GM12878 (cell line): ENCODE measurements at regions not wholly inside any gene's neighbourhood (a gene's known extent, or its start where the extent isn't known, plus 50 kb on each side); places are given as distances from the start of the nearest gene placed in this dataset.
A peak's percentile ranks its signal among the peaks of the same experiment; 100 is the strongest.

Source experiments
- ATAC-seq: fragments of 200-7000 bp; cut with Tn5 transposase; 3 replicates; pipeline ENCODE4 v1.9.1; 2020; ENCODE audit warnings: mild to moderate bottlenecking, moderate library complexity
- BruUV-seq: library from RNA; stranded (reverse); fragments of 400-500 nt; replicated peaks from 2 replicates; lab custom pipeline; 2021; lab: Mats Ljungman, UMichigan
- CTCF ChIA-PET: fragments of 300-600 bp; sonication (Branson Sonifier 250); formaldehyde crosslinking; extraction: SDS; loops from one replicate; lab custom pipeline; 2021; ENCODE audit warnings: inconsistent platforms; lab: Yijun Ruan, JAX
- POLR2A ChIA-PET: fragments of 350-600 bp; formaldehyde crosslinking; extraction: SDS; loops from one replicate; lab custom pipeline; 2021; ENCODE audit warnings: inconsistent platforms; lab: Charles Lee
- RAD21 ChIA-PET: fragments of 300-600 bp; sonication (Branson Sonifier 250); formaldehyde crosslinking; loops from one replicate; lab custom pipeline; 2023; ENCODE audit warnings: antibody characterized with exemption; ENCODE audit not compliant: unreplicated experiment; lab: Charles Lee
- SMC1A ChIA-PET: fragments of 300-600 bp; sonication (Branson Sonifier 250); formaldehyde crosslinking; loops from one replicate; lab custom pipeline; 2023; ENCODE audit not compliant: unreplicated experiment, uncharacterized antibody; lab: Charles Lee
- DNase-seq: peaks from one replicate; pipeline ENCODE4 v3.0.0-alpha.2; 2011; ENCODE audit warnings: low read depth, low spot score
- FAIRE-seq: peaks from 3 replicates; lab custom pipeline; 2011; peaks lifted over from hg19 to GRCh38; lab: Jason Lieb, UNC
- H2AFZ ChIP-seq: 2 replicates; pipeline ENCODE4 v1.6.0; 2011; ENCODE audit warnings: low read depth, low read length, control low read depth; ENCODE audit not compliant: control insufficient read depth
- H3K27ac ChIP-seq: 2 replicates; pipeline ENCODE4 v1.5.1; 2011; ENCODE audit warnings: control low read depth; ENCODE audit not compliant: control insufficient read depth, insufficient read depth
- H3K27me3 ChIP-seq, 2 experiments: replicated peaks in 1 of 2; 2 replicates each; pipeline versions ENCODE4 v1.6.0 to v1.6.1; 2011; ENCODE audit warnings: low read length in 1 of 2; ENCODE audit not compliant: control insufficient read depth in 2 of 2, insufficient read depth in 2 of 2
- H3K36me3 ChIP-seq, 2 experiments: 2 replicates each; pipeline ENCODE4 v1.5.1; 2011; ENCODE audit warnings: low read length in 1 of 2; ENCODE audit not compliant: control insufficient read depth in 2 of 2, insufficient read depth in 2 of 2
- H3K4me1 ChIP-seq: 2 replicates; pipeline ENCODE4 v1.6.1; 2011; ENCODE audit warnings: mild to moderate bottlenecking, low read length, moderate library complexity, mixed read lengths; ENCODE audit not compliant: control insufficient read depth, insufficient read depth
- H3K4me2 ChIP-seq: 2 replicates; pipeline ENCODE4 v1.6.0; 2011; ENCODE audit warnings: control low read depth; ENCODE audit not compliant: control insufficient read depth, insufficient read depth
- H3K4me3 ChIP-seq: fragments of 200-600 bp; sonication (generic); 2 replicates; pipeline ENCODE4 v1.5.1; 2016
- H3K79me2 ChIP-seq: 2 replicates; pipeline ENCODE4 v1.6.0; 2011; ENCODE audit warnings: low read length; ENCODE audit not compliant: control insufficient read depth, insufficient read depth
- H3K9ac ChIP-seq: 2 replicates; pipeline ENCODE4 v1.8.0; 2011; ENCODE audit warnings: low read length, control low read depth, mixed read lengths; ENCODE audit not compliant: control insufficient read depth, insufficient read depth
- H3K9me3 ChIP-seq: replicated peaks from 3 replicates; pipeline ENCODE4 v1.5.1; 2011; ENCODE audit warnings: mild to moderate bottlenecking, low read length; ENCODE audit not compliant: control insufficient read depth, insufficient read depth
- H4K20me1 ChIP-seq: 2 replicates; pipeline ENCODE4 v1.6.0; 2011; ENCODE audit not compliant: control insufficient read depth, insufficient read depth
- CBX3 ChIP-seq: fragments of 200-600 bp; sonication (generic); IDR thresholded peaks from 2 replicates; pipeline ENCODE4 v1.6.1; 2016; ENCODE audit warnings: low read depth, borderline replicate concordance
- CEBPB ChIP-seq, 2 experiments: fragments of 150-350 bp in 1 of 2; IDR thresholded peaks; 2 replicates each; pipeline ENCODE4 v1.6.1; 2012 to 2014; ENCODE audit warnings: low read depth in 2 of 2, low read length in 2 of 2, borderline replicate concordance in 1 of 2, inconsistent platforms in 1 of 2
- DPF2 ChIP-seq: fragments of 450-650 bp; IDR thresholded peaks from 2 replicates; pipeline ENCODE4 v1.6.1; 2017; ENCODE audit warnings: mild to moderate bottlenecking
- MYB ChIP-seq: fragments of 150-350 bp; IDR thresholded peaks from 2 replicates; pipeline ENCODE4 v1.6.1; 2014; ENCODE audit warnings: mild to moderate bottlenecking, low read depth, low read length, borderline replicate concordance
- SP1 ChIP-seq: IDR thresholded peaks from one replicate; pipeline ENCODE4 v1.6.1; 2011; ENCODE audit warnings: low read depth, low read length
- SREBF1 ChIP-seq: IDR thresholded peaks from 2 replicates; pipeline ENCODE4 v1.6.1; 2012; ENCODE audit warnings: mild to moderate bottlenecking, low read length
- SRF ChIP-seq, 2 experiments: IDR thresholded peaks; 2 replicates each; pipeline ENCODE4 v1.6.1; 2011; ENCODE audit warnings: low read depth in 2 of 2, low read length in 2 of 2, mild to moderate bottlenecking in 1 of 2, moderate library complexity in 1 of 2
- SUPT20H ChIP-seq: IDR thresholded peaks from 2 replicates; pipeline ENCODE4 v1.6.1; 2011; ENCODE audit warnings: low read depth, mild to moderate bottlenecking, low read length, moderate library complexity, borderline replicate concordance; ENCODE audit not compliant: control insufficient read depth
- YY1 ChIP-seq: IDR thresholded peaks from 2 replicates; pipeline ENCODE4 v1.6.1; 2011; ENCODE audit warnings: low read depth, mild to moderate bottlenecking, low read length
- ZNF217 ChIP-seq: fragments of 450-650 bp; IDR thresholded peaks from 2 replicates; pipeline ENCODE4 v1.6.1; 2017; ENCODE audit warnings: antibody characterized with exemption, mild to moderate bottlenecking
- ZNF24 ChIP-seq: fragments of 450-650 bp; IDR thresholded peaks from 2 replicates; pipeline ENCODE4 v1.6.1; 2017; ENCODE audit warnings: antibody characterized with exemption, mild to moderate bottlenecking
- ZNF274 ChIP-seq: IDR thresholded peaks from one replicate; pipeline ENCODE4 v1.8.0; 2011; ENCODE audit not compliant: insufficient read length, insufficient read depth
- ZNF384 ChIP-seq: IDR thresholded peaks from 2 replicates; pipeline ENCODE4 v1.6.1; 2012; ENCODE audit warnings: low read depth, mild to moderate bottlenecking, low read length, improper control_type of control experiment, borderline replicate concordance
- ZSCAN29 ChIP-seq: fragments of 450-650 bp; IDR thresholded peaks from 2 replicates; pipeline ENCODE4 v1.6.1; 2017; ENCODE audit warnings: mild to moderate bottlenecking, moderate library complexity
- WGBS: methylation state at CpG from one replicate; pipeline ENCODE4 v1.1.6; 2016; ENCODE audit warnings: low lambda C conversion rate; ENCODE audit not compliant: insufficient replicate concordance, insufficient coverage; ENCODE audit errors: missing lambda C conversion rate; 5-methylcytosine and 5-hydroxymethylcytosine counted together
- in situ Hi-C: fragments of 300-500 bp; cut with MboI; formaldehyde crosslinking; loops from 9 replicates; pipeline ENCODE4 v1.14.3; 2018; ENCODE audit warnings: mixed read lengths
- intact Hi-C: fragments of 100-400 bp; cut with micrococcal nuclease; formaldehyde crosslinking; loops from one replicate; pipeline ENCODE4 v1.14.2; 2022; ENCODE audit not compliant: unreplicated experiment

- H3K79me2 ChIP-seq = no peaks in the 10 kb centered on the region
- RAD21 ChIA-PET = interaction anchor here (1.0 to 1.7 kb wide), 2 partner anchors 22 to 83 kb away, joined by 3 to 4 read pairs; no protein-coding TSS in a partner anchor
- intact Hi-C loops = no loop called here
- no peaks in the 10 kb centered on the region for H3K36me3 ChIP-seq
- ATAC-seq = peak; percentile 50
- H3K4me1 ChIP-seq = no peaks in the 10 kb centered on the region
- 50% methylated on average over 2 of the region's 2 CpGs for WGBS
- TF ChIP-seq DPF2 (no peak), ZNF217 (no peak), CEBPB (IDR thresholded peaks at IDR 0.05; ENCODE audit: borderline replicate concordance in 1 of 2, low read depth in 2 of 2, low read length in 2 of 2) (no peak), ZNF24 (no peak), MYB (no peak), CBX3 (no peak), SUPT20H (no peak), ZNF384 (no peak), SREBF1 (no peak), SP1 (no peak), ZNF274 (no peak), YY1 (no peak), ZSCAN29 (no peak), SRF (IDR thresholded peaks at IDR 0.05; ENCODE audit: low read depth in 2 of 2, low read length in 2 of 2) (no peak)
- TF ChIP-seq, all 136 proteins: peak for 0
- SMC1A ChIA-PET = interaction anchor here (0.6 to 0.8 kb wide), 3 partner anchors 17 to 77 kb away, joined by 3 read pairs; no protein-coding TSS in a partner anchor
- no TSS peak for BruUV-seq
- CTCF ChIA-PET = interaction anchor here (1.7 kb wide), 1 partner anchor 49 kb away, joined by 5 read pairs; no protein-coding TSS in a partner anchor
- in situ Hi-C loops = no loop called here
- DNase-seq (no peak), FAIRE-seq (no peak)
- Histone ChIP-seq H2AFZ (no peak overlapping the region), H3K4me2 (no peak overlapping the region), H3K27me3 (no peaks in the 10 kb centered on the region), H3K27ac (no peak overlapping the region), H3K9me3 (no peaks in the 10 kb centered on the region), H3K4me3 (no peak overlapping the region), H4K20me1 (no peaks in the 10 kb centered on the region), H3K9ac (no peak overlapping the region)
- POLR2A ChIA-PET = no interaction called here
These were observed 730.9 kb downstream of the NR2F2 start for GRCh38 chr15:97061392-97061791.
